ENCODE measurements at regions not wholly inside any gene's neighbourhood (a gene's known extent, or its start where the extent isn't known, plus 50 kb on each side); places are given as distances from the start of the nearest gene placed in this dataset. TPM values are rescaled to one million over a fixed set of nuclear protein-coding genes. Genes with fewer than 3 reads are reported as not detected.

GRCh38 chr11:104279587-104279986, 115.6 kb upstream of the PDGFD start:
- DNase-seq (ENCODE audit: low spot score) = no peak

GRCh38 chr11:104275992-104276391, 112.0 kb upstream of the PDGFD start:
- no peak for DNase-seq (ENCODE audit: low spot score)

GRCh38 chr11:104260456-104260855, 96.5 kb upstream of the PDGFD start:
- DNase-seq (ENCODE audit: low spot score) = no peak

GRCh38 chr11:104259121-104259610, 95.2 kb upstream of the PDGFD start:
- DNase-seq (ENCODE audit: low spot score) = no peak

GRCh38 chr11:104256525-104256924, 92.6 kb upstream of the PDGFD start:
- DNase-seq (ENCODE audit: low spot score) = no peak

GRCh38 chr11:104254347-104254746, 90.4 kb upstream of the PDGFD start:
- no peak for DNase-seq (ENCODE audit: low spot score)

- no peak for DNase-seq (ENCODE audit: low spot score)
Measured at GRCh38 chr11:104246590-104246989, 82.6 kb upstream of the PDGFD start.

GRCh38 chr11:104238916-104239315, 75.0 kb upstream of the PDGFD start:
- DNase-seq (ENCODE audit: low spot score) = no peak

- DNase-seq (ENCODE audit: low spot score) = no peak
Measured at GRCh38 chr11:104225047-104225446, 61.1 kb upstream of the PDGFD start.

GRCh38 chr11:104222464-104222863, 58.5 kb upstream of the PDGFD start:
- DNase-seq (ENCODE audit: low spot score) = no peak

GRCh38 chr11:104221455-104221854, 57.5 kb upstream of the PDGFD start:
- no peak for DNase-seq (ENCODE audit: low spot score)

GRCh38 chr11:104219096-104219495, 55.1 kb upstream of the PDGFD start:
- DNase-seq (ENCODE audit: low spot score) = no peak

GRCh38 chr11:104214517-104214916, 50.6 kb upstream of the PDGFD start:
- DNase-seq (ENCODE audit: low spot score) = peak; percentile 62

Small RNAs in the stretch of these regions (microRNA-seq; reads per million reads assigned to microRNA genes)
- not detected for gene MIR7641-1 (ENCODE audit: borderline number of aligned reads)
